Ishikawa (cell line): ENCODE measurements at regions not wholly inside any gene's neighbourhood (a gene's known extent, or its start where the extent isn't known, plus 50 kb on each side); places are given as distances from the start of the nearest gene placed in this dataset.

Source experiments
- CEBPB ChIP-seq: IDR thresholded peaks from 2 replicates; pipeline ENCODE4 v1.6.1; 2012
- CREB1 ChIP-seq: IDR thresholded peaks from 2 replicates; pipeline ENCODE4 v1.6.1; 2012; ENCODE audit warnings: low read depth
- EGR1 ChIP-seq: IDR thresholded peaks from 2 replicates; pipeline ENCODE4 v1.6.1; 2012
- EP300 ChIP-seq: IDR thresholded peaks from 2 replicates; pipeline ENCODE4 v1.6.1; 2012; ENCODE audit warnings: borderline replicate concordance
- FOXM1 ChIP-seq: IDR thresholded peaks from 2 replicates; pipeline ENCODE4 v1.6.1; 2012; ENCODE audit warnings: low read depth, borderline replicate concordance
- MAX ChIP-seq: IDR thresholded peaks from 2 replicates; pipeline ENCODE4 v1.6.1; 2012
- NFIC ChIP-seq: IDR thresholded peaks from 2 replicates; pipeline ENCODE4 v1.6.1; 2012
- RAD21 ChIP-seq: IDR thresholded peaks from 2 replicates; pipeline ENCODE4 v1.6.1; 2012; ENCODE audit warnings: low read depth
- REST ChIP-seq: IDR thresholded peaks from 2 replicates; pipeline ENCODE4 v1.6.1; 2012; ENCODE audit warnings: low read depth, mild to moderate bottlenecking
- TAF1 ChIP-seq: IDR thresholded peaks from 2 replicates; pipeline ENCODE4 v1.6.1; 2012; ENCODE audit warnings: low read depth, mild to moderate bottlenecking
- TCF12 ChIP-seq: IDR thresholded peaks from 2 replicates; pipeline ENCODE4 v1.6.1; 2012; ENCODE audit warnings: low read depth
- TEAD4 ChIP-seq: IDR thresholded peaks from 2 replicates; pipeline ENCODE4 v1.6.1; 2012
- ZBTB7A ChIP-seq: IDR thresholded peaks from 2 replicates; pipeline ENCODE4 v1.6.1; 2012; ENCODE audit warnings: low read depth

GRCh38 chr1:30200161-30200560 lies 523.2 kb downstream of the MATN1 start:
- TF ChIP-seq FOXM1 (no peak), CEBPB (no peak), RAD21 (no peak), CREB1 (no peak), ZBTB7A (no peak), TAF1 (no peak), NFIC (no peak), REST (no peak), TEAD4 (no peak)

- no peak for TF ChIP-seq MAX
- TF ChIP-seq ZBTB7A = no peak
- no peak for TF ChIP-seq REST
- TF ChIP-seq TAF1 = no peak
- TF ChIP-seq CEBPB = no peak
- TF ChIP-seq CREB1 = no peak
- TF ChIP-seq NFIC = no peak
- TF ChIP-seq EGR1 = no peak
- no peak for TF ChIP-seq TEAD4
- no peak for TF ChIP-seq EP300
Measured at GRCh38 chr1:30199563-30199962, 523.8 kb downstream of the MATN1 start.

- TF ChIP-seq REST (no peak), TCF12 (no peak), MAX (no peak), ZBTB7A (no peak), CEBPB (no peak), FOXM1 (no peak), EGR1 (no peak), NFIC (no peak)
Measured at GRCh38 chr1:30198795-30199403, 524.5 kb downstream of the MATN1 start.

GRCh38 chr1:30198451-30198760 lies 525.0 kb downstream of the MATN1 start:
- TF ChIP-seq REST = no peak
- no peak for TF ChIP-seq RAD21
- TF ChIP-seq ZBTB7A = no peak
- TF ChIP-seq CEBPB = no peak
- no peak for TF ChIP-seq EGR1
